GM12878 (cell line): ENCODE measurements at regions not wholly inside any gene's neighbourhood (a gene's known extent, or its start where the extent isn't known, plus 50 kb on each side); places are given as distances from the start of the nearest gene placed in this dataset.

Experiments used
- BCL3 ChIP-seq: IDR thresholded peaks from 2 replicates; pipeline ENCODE4 v1.6.1; 2011; ENCODE audit warnings: borderline replicate concordance, low read depth, mild to moderate bottlenecking, moderate library complexity, low read length; ENCODE audit not compliant: insufficient read depth, poor library complexity, severe bottlenecking
- BMI1 ChIP-seq: fragments of 450-650 bp; IDR thresholded peaks from 2 replicates; pipeline ENCODE4 v1.6.1; 2016; ENCODE audit warnings: mild to moderate bottlenecking, moderate library complexity, borderline replicate concordance
- CTCF ChIP-seq, 3 experiments: IDR thresholded peaks in 2 of 3; conservative IDR thresholded peaks in 1 of 3; 2 replicates each; pipeline ENCODE4 v1.5.1; 2011; ENCODE audit warnings: low read depth in 3 of 3, low read length in 3 of 3, mild to moderate bottlenecking in 3 of 3, control low read depth in 2 of 3, moderate library complexity in 2 of 3, inconsistent platforms in 1 of 3, mixed read lengths in 1 of 3; ENCODE audit not compliant: control insufficient read depth in 2 of 3, insufficient read depth in 1 of 3; ENCODE audit errors: extremely low read depth in 1 of 3
- EGR1 ChIP-seq, 2 experiments: IDR thresholded peaks; 1 replicate in 1 of 2; 2 replicates in 1 of 2; pipeline ENCODE4 v1.6.1; 2011 to 2012; ENCODE audit warnings: low read depth in 2 of 2, low read length in 2 of 2, borderline replicate concordance in 1 of 2, mild to moderate bottlenecking in 1 of 2, moderate library complexity in 1 of 2
- HDGF ChIP-seq: fragments of 450-650 bp; IDR thresholded peaks from 2 replicates; pipeline ENCODE4 v1.6.1; 2016; ENCODE audit warnings: antibody characterized with exemption
- JUND ChIP-seq: IDR thresholded peaks from 2 replicates; pipeline ENCODE4 v1.6.1; 2012; ENCODE audit warnings: low read depth, mild to moderate bottlenecking, low read length, improper control_type of control experiment, moderate library complexity
- KAT2A ChIP-seq: conservative IDR thresholded peaks from 2 replicates; pipeline ENCODE4 v1.6.1; 2011; ENCODE audit warnings: low read depth, low read length; ENCODE audit not compliant: control insufficient read depth
- MXI1 ChIP-seq: fragments of 150-350 bp; IDR thresholded peaks from 2 replicates; pipeline ENCODE4 v1.6.1; 2011; ENCODE audit warnings: low read depth, mild to moderate bottlenecking, inconsistent platforms, low read length, improper control_type of control experiment
- PAX8 ChIP-seq: fragments of 450-650 bp; IDR thresholded peaks from 2 replicates; pipeline ENCODE4 v1.6.1; 2017; ENCODE audit warnings: mild to moderate bottlenecking, moderate library complexity
- RAD21 ChIP-seq: IDR thresholded peaks from 2 replicates; pipeline ENCODE4 v1.6.1; 2011; ENCODE audit warnings: mild to moderate bottlenecking, low read depth, low read length, moderate library complexity; ENCODE audit not compliant: insufficient read depth
- RBBP5 ChIP-seq: fragments of 200-600 bp; sonication (generic); conservative IDR thresholded peaks from 2 replicates; pipeline ENCODE4 v1.6.1; 2016
- SREBF2 ChIP-seq: IDR thresholded peaks from 2 replicates; pipeline ENCODE4 v1.6.1; 2012; ENCODE audit warnings: mild to moderate bottlenecking, low read length
- ZNF274 ChIP-seq: IDR thresholded peaks from one replicate; pipeline ENCODE4 v1.8.0; 2011; ENCODE audit not compliant: insufficient read length, insufficient read depth

GRCh38 chr7:52119537-52119936, 802.9 kb upstream of the COBL start:
- no peak for TF ChIP-seq PAX8
- no peak for TF ChIP-seq KAT2A
- TF ChIP-seq BMI1, result no peak
- TF ChIP-seq ZNF274, result no peak
- TF ChIP-seq JUND, result no peak
- TF ChIP-seq MXI1, result no peak
- TF ChIP-seq RBBP5, result no peak
- no peak for TF ChIP-seq HDGF
- no peak for TF ChIP-seq EGR1 (IDR thresholded peaks at IDR 0.05; ENCODE audit: borderline replicate concordance in 1 of 2, low read depth in 2 of 2, low read length in 2 of 2)
- no peak for TF ChIP-seq BCL3
- TF ChIP-seq SREBF2, result no peak
- TF ChIP-seq CTCF (IDR thresholded peaks at IDR 0.05 in 2 of 3, conservative IDR thresholded peaks at IDR 0.05 in 1 of 3; ENCODE audit: control insufficient read depth in 2 of 3, extremely low read depth in 1 of 3, insufficient read depth in 1 of 3, low read depth in 3 of 3, low read length in 3 of 3), result no peak
- no peak for TF ChIP-seq RAD21
